GM19438 (cell line): ENCODE measurements at regions not wholly inside any gene's neighbourhood (a gene's known extent, or its start where the extent isn't known, plus 50 kb on each side); places are given as distances from the start of the nearest gene placed in this dataset.

ENCODE experiments used
- ATAC-seq: cut with Tn5 transposase; IDR thresholded peaks from one replicate; pipeline ENCODE4 v1.9.1; 2021; ENCODE audit warnings: low read depth; ENCODE audit not compliant: unreplicated experiment

- ATAC-seq: no peak
Measured at GRCh38 chr1:94708811-94709210, 111.3 kb upstream of the SLC44A3 start.

GRCh38 chr1:94708299-94708685 is 111.9 kb upstream of the SLC44A3 start:
- no peak for ATAC-seq

- no peak for ATAC-seq
Measured at GRCh38 chr1:94707321-94708298, 112.5 kb upstream of the SLC44A3 start.

- ATAC-seq: no peak
Measured at GRCh38 chr1:94702442-94702815, 117.7 kb upstream of the SLC44A3 start.

GRCh38 chr1:94701796-94702441 is 118.2 kb upstream of the SLC44A3 start:
- ATAC-seq: no peak

GRCh38 chr1:94698759-94699502 is 121.2 kb upstream of the SLC44A3 start:
- no peak for ATAC-seq

- no peak for ATAC-seq
Measured at GRCh38 chr1:94698356-94698755, 121.8 kb upstream of the SLC44A3 start.

- no peak for ATAC-seq
Measured at GRCh38 chr1:94697839-94698238, 122.3 kb upstream of the SLC44A3 start.

- ATAC-seq: no peak
Measured at GRCh38 chr1:94694226-94694915, 125.8 kb upstream of the SLC44A3 start.

- ATAC-seq: no peak
Measured at GRCh38 chr1:94693435-94693834, 126.7 kb upstream of the SLC44A3 start.

GRCh38 chr1:94693029-94693428 is 127.1 kb upstream of the SLC44A3 start:
- ATAC-seq: no peak

GRCh38 chr1:94688646-94689045 is 131.5 kb upstream of the SLC44A3 start:
- no peak for ATAC-seq

GRCh38 chr1:94686882-94687281 is 133.3 kb upstream of the SLC44A3 start:
- no peak for ATAC-seq

- no peak for ATAC-seq
Measured at GRCh38 chr1:94684690-94685250, 135.4 kb upstream of the SLC44A3 start.

- no peak for ATAC-seq
Measured at GRCh38 chr1:94683886-94684285, 136.3 kb upstream of the SLC44A3 start.

- ATAC-seq: no peak
Measured at GRCh38 chr1:94680039-94680377, 138.4 kb upstream of the F3 start.

GRCh38 chr1:94679332-94680038 is 137.9 kb upstream of the F3 start:
- ATAC-seq: no peak

GRCh38 chr1:94678202-94678848 is 136.8 kb upstream of the F3 start:
- no peak for ATAC-seq

- no peak for ATAC-seq
Measured at GRCh38 chr1:94677714-94678113, 136.2 kb upstream of the F3 start.
